Astrocyte (in vitro differentiated cells and primary cell): ENCODE measurements at regions not wholly inside any gene's neighbourhood (a gene's known extent, or its start where the extent isn't known, plus 50 kb on each side); places are given as distances from the start of the nearest gene placed in this dataset.

ENCODE experiments used
- DNase-seq: peaks from one replicate; pipeline ENCODE4 v3.0.0-alpha.2; 2010; ENCODE audit warnings: low read depth
- FAIRE-seq: peaks from 2 replicates; lab custom pipeline; 2011; peaks lifted over from hg19 to GRCh38; lab: Jason Lieb, UNC
- H2AFZ ChIP-seq: 2 replicates; pipeline ENCODE4 v1.6.0; 2012; ENCODE audit warnings: low read depth, low read length, inconsistent platforms
- H3K27ac ChIP-seq: 2 replicates; pipeline ENCODE4 v1.5.1; 2011; ENCODE audit warnings: low read depth, low read length, inconsistent platforms
- H3K27me3 ChIP-seq: 2 replicates; pipeline ENCODE4 v1.6.0; 2011; ENCODE audit warnings: low read length, inconsistent platforms; ENCODE audit not compliant: insufficient read depth
- H3K36me3 ChIP-seq: 2 replicates; pipeline ENCODE4 v1.5.1; 2011; ENCODE audit warnings: low read length, inconsistent platforms; ENCODE audit not compliant: insufficient read depth
- H3K4me1 ChIP-seq: 2 replicates; pipeline ENCODE4 v1.5.1; 2011; ENCODE audit warnings: low read length, inconsistent platforms; ENCODE audit not compliant: insufficient read depth
- H3K4me2 ChIP-seq: 2 replicates; pipeline ENCODE4 v1.6.0; 2012; ENCODE audit warnings: low read length, inconsistent platforms
- H3K4me3 ChIP-seq: 2 replicates; pipeline ENCODE4 v1.5.1; 2011; ENCODE audit warnings: low read depth, mild to moderate bottlenecking, low read length, inconsistent platforms; ENCODE audit not compliant: insufficient read depth
- H3K79me2 ChIP-seq: 2 replicates; pipeline ENCODE4 v1.6.0; 2012; ENCODE audit warnings: mild to moderate bottlenecking, low read length, inconsistent platforms; ENCODE audit not compliant: insufficient read depth
- H3K9ac ChIP-seq: 2 replicates; pipeline ENCODE4 v1.6.0; 2012; ENCODE audit warnings: mild to moderate bottlenecking, low read length, inconsistent platforms
- H3K9me3 ChIP-seq: 2 replicates; pipeline ENCODE4 v1.5.1; 2012; ENCODE audit warnings: low read depth, mild to moderate bottlenecking, low read length, inconsistent platforms; ENCODE audit not compliant: insufficient read depth
- H4K20me1 ChIP-seq: 2 replicates; pipeline ENCODE4 v1.6.0; 2012; ENCODE audit warnings: low read length, inconsistent platforms; ENCODE audit not compliant: insufficient read depth
- H3K27ac Mint-ChIP-seq: one replicate; pipeline ENCODE4 v1.8.0; 2021; ENCODE audit warnings: mild to moderate bottlenecking, mixed read lengths; ENCODE audit not compliant: unreplicated experiment
- H3K27me3 Mint-ChIP-seq: one replicate; pipeline ENCODE4 v1.8.0; 2021; ENCODE audit warnings: low read depth, mixed read lengths; ENCODE audit not compliant: unreplicated experiment
- H3K36me3 Mint-ChIP-seq: one replicate; pipeline ENCODE4 v1.8.0; 2021; ENCODE audit warnings: low read depth, mixed read lengths; ENCODE audit not compliant: unreplicated experiment
- H3K4me1 Mint-ChIP-seq: one replicate; pipeline ENCODE4 v1.8.0; 2021; ENCODE audit warnings: low read depth, mixed read lengths; ENCODE audit not compliant: unreplicated experiment
- H3K4me3 Mint-ChIP-seq: one replicate; pipeline ENCODE4 v1.8.0; 2021; ENCODE audit warnings: mild to moderate bottlenecking, moderate library complexity, mixed read lengths; ENCODE audit not compliant: unreplicated experiment
- H3K9me3 Mint-ChIP-seq: one replicate; pipeline ENCODE4 v1.8.0; 2021; ENCODE audit warnings: mild to moderate bottlenecking, mixed read lengths; ENCODE audit not compliant: unreplicated experiment
- CTCF ChIP-seq: IDR thresholded peaks from 2 replicates; pipeline ENCODE4 v1.5.1; 2011; ENCODE audit warnings: low read depth, mild to moderate bottlenecking, inconsistent platforms, low read length, moderate library complexity; ENCODE audit not compliant: insufficient read depth
- EZH2 ChIP-seq: IDR thresholded peaks from 2 replicates; pipeline ENCODE4 v1.6.1; 2012; ENCODE audit warnings: mild to moderate bottlenecking, low read length, inconsistent platforms; ENCODE audit not compliant: insufficient read depth

GRCh38 chr16:47861999-47862398 lies 293.8 kb downstream of the ABCC12 start:
- Histone ChIP-seq H3K79me2 (no peaks in the 10 kb centered on the region), H3K27me3 (peaks cover 3% of the 10 kb centered on the region), H2AFZ (no peak overlapping the region), H3K9me3 (no peaks in the 10 kb centered on the region), H3K4me2 (no peak overlapping the region), H3K4me3 (no peak overlapping the region), H3K4me1 (no peaks in the 10 kb centered on the region), H4K20me1 (no peaks in the 10 kb centered on the region), H3K27ac (no peak overlapping the region), H3K36me3 (no peaks in the 10 kb centered on the region), H3K9ac (no peak overlapping the region)
- peaks cover 2% of the 10 kb centered on the region for H3K4me1 Mint-ChIP-seq
- FAIRE-seq, result no peak
- no peaks in the 10 kb centered on the region for H3K9me3 Mint-ChIP-seq
- TF ChIP-seq CTCF (no peak), EZH2 (no peak)
- no peak overlapping the region for H3K27ac Mint-ChIP-seq
- peaks cover 12% of the 10 kb centered on the region for H3K27me3 Mint-ChIP-seq
- no peaks in the 10 kb centered on the region for H3K36me3 Mint-ChIP-seq
- no peak for DNase-seq
- no peak overlapping the region for H3K4me3 Mint-ChIP-seq

- H2AFZ ChIP-seq, result no peak overlapping the region
- no peaks in the 10 kb centered on the region for H4K20me1 ChIP-seq
- no peaks in the 10 kb centered on the region for H3K79me2 ChIP-seq
- Mint-ChIP-seq H3K4me1 (no peaks in the 10 kb centered on the region), H3K27me3 (peaks cover 12% of the 10 kb centered on the region), H3K4me3 (no peak overlapping the region), H3K9me3 (peaks cover 2% of the 10 kb centered on the region), H3K36me3 (no peaks in the 10 kb centered on the region), H3K27ac (no peak overlapping the region)
- peaks cover 3% of the 10 kb centered on the region for H3K27me3 ChIP-seq
- no peak overlapping the region for H3K4me3 ChIP-seq
- H3K36me3 ChIP-seq, result no peaks in the 10 kb centered on the region
- no peak overlapping the region for H3K27ac ChIP-seq
- no peak overlapping the region for H3K4me2 ChIP-seq
- FAIRE-seq (no peak), DNase-seq (no peak)
- H3K9ac ChIP-seq, result no peak overlapping the region
- H3K9me3 ChIP-seq, result no peaks in the 10 kb centered on the region
- TF ChIP-seq EZH2, result no peak
- no peak for TF ChIP-seq CTCF
- H3K4me1 ChIP-seq, result no peaks in the 10 kb centered on the region
Observed at GRCh38 chr16:47858333-47858982, 297.3 kb downstream of the ABCC12 start.

- Histone ChIP-seq H3K9ac (no peak overlapping the region), H2AFZ (no peak overlapping the region), H3K27ac (no peak overlapping the region), H3K4me3 (no peak overlapping the region), H4K20me1 (no peaks in the 10 kb centered on the region), H3K4me1 (no peaks in the 10 kb centered on the region), H3K4me2 (no peak overlapping the region), H3K27me3 (no peaks in the 10 kb centered on the region), H3K36me3 (no peaks in the 10 kb centered on the region), H3K79me2 (no peaks in the 10 kb centered on the region), H3K9me3 (no peaks in the 10 kb centered on the region)
- FAIRE-seq (no peak), DNase-seq (no peak)
- peaks cover 11% of the 10 kb centered on the region for H3K27me3 Mint-ChIP-seq
- H3K36me3 Mint-ChIP-seq, result no peaks in the 10 kb centered on the region
- H3K9me3 Mint-ChIP-seq, result peaks cover 2% of the 10 kb centered on the region
- H3K4me3 Mint-ChIP-seq, result no peak overlapping the region
- TF ChIP-seq CTCF (no peak), EZH2 (no peak)
- H3K27ac Mint-ChIP-seq, result no peak overlapping the region
- no peaks in the 10 kb centered on the region for H3K4me1 Mint-ChIP-seq
Observed at GRCh38 chr16:47855431-47855830, 300.4 kb downstream of the ABCC12 start.
